MM.1S (cell line): ENCODE measurements at regions not wholly inside any gene's neighbourhood (a gene's known extent, or its start where the extent isn't known, plus 50 kb on each side); places are given as distances from the start of the nearest gene placed in this dataset.

ENCODE experiments used
- DNase-seq: peaks from one replicate; pipeline ENCODE4 v3.0.0-alpha.2; 2015
- H2AFZ ChIP-seq: fragments of 300-600 bp; sonication (generic); 2 replicates; pipeline ENCODE4 v1.6.0; 2016; ENCODE audit warnings: antibody characterized with exemption, low read length
- H3F3A ChIP-seq: fragments of 300-600 bp; sonication (generic); 2 replicates; pipeline ENCODE4 v1.6.1; 2016; ENCODE audit warnings: mild to moderate bottlenecking, antibody characterized with exemption, low read length, moderate library complexity, mixed read lengths; ENCODE audit not compliant: insufficient read depth
- H3K27ac ChIP-seq: fragments of 300-600 bp; sonication (generic); 2 replicates; pipeline ENCODE4 v1.5.1; 2016; ENCODE audit warnings: mild to moderate bottlenecking, low read length
- H3K27me3 ChIP-seq: fragments of 300-600 bp; sonication (generic); replicated peaks from 2 replicates; pipeline ENCODE4 v1.6.0; 2016; ENCODE audit warnings: low read length; ENCODE audit not compliant: insufficient read depth
- H3K36me3 ChIP-seq: fragments of 300-600 bp; sonication (generic); replicated peaks from 2 replicates; pipeline ENCODE4 v1.6.1; 2016; ENCODE audit warnings: mild to moderate bottlenecking, low read length, mixed read lengths; ENCODE audit not compliant: insufficient read depth
- H3K4me1 ChIP-seq: fragments of 300-600 bp; sonication (generic); 2 replicates; pipeline ENCODE4 v1.6.1; 2016; ENCODE audit warnings: low read length, mixed read lengths
- H3K4me2 ChIP-seq: fragments of 300-600 bp; sonication (generic); 2 replicates; pipeline ENCODE4 v1.6.0; 2016; ENCODE audit warnings: low read depth, low read length
- H3K4me3 ChIP-seq: fragments of 300-600 bp; sonication (generic); 2 replicates; pipeline ENCODE4 v1.5.1; 2016; ENCODE audit warnings: low read length, mixed read lengths
- H3K79me2 ChIP-seq: fragments of 300-600 bp; sonication (generic); 2 replicates; pipeline ENCODE4 v1.6.1; 2016; ENCODE audit warnings: mixed run types, low read length, mixed read lengths
- H3K9ac ChIP-seq: fragments of 300-600 bp; sonication (generic); 2 replicates; pipeline ENCODE4 v1.6.1; 2016; ENCODE audit warnings: low read length, mixed read lengths
- H3K9me2 ChIP-seq: fragments of 300-600 bp; sonication (generic); replicated peaks from 2 replicates; pipeline ENCODE4 v1.6.1; 2016; ENCODE audit warnings: mild to moderate bottlenecking, low read length, mixed read lengths; ENCODE audit not compliant: insufficient read depth
- H3K9me3 ChIP-seq: fragments of 300-600 bp; sonication (generic); replicated peaks from 2 replicates; pipeline ENCODE4 v1.6.1; 2016; ENCODE audit warnings: mild to moderate bottlenecking, low read length, mixed read lengths; ENCODE audit not compliant: insufficient read depth
- H4K20me1 ChIP-seq: fragments of 300-600 bp; sonication (generic); 2 replicates; pipeline ENCODE4 v1.6.1; 2016; ENCODE audit warnings: mild to moderate bottlenecking, low read length, moderate library complexity, mixed read lengths; ENCODE audit not compliant: insufficient read depth
- EZH2 ChIP-seq: fragments of 300-600 bp; sonication (generic); optimal IDR thresholded peaks from 2 replicates; pipeline ENCODE3; 2017; ENCODE audit warnings: low read depth, mild to moderate bottlenecking, antibody characterized with exemption, low read length, mixed read lengths
- EZH2phosphoT487 ChIP-seq: fragments of 300-600 bp; sonication (generic); IDR thresholded peaks from 2 replicates; pipeline ENCODE4 v1.6.1; 2018; ENCODE audit warnings: antibody characterized with exemption, low read length
- TF ChIP-seq, protein P1 (sequence below): fragments of 300-600 bp; sonication (generic); IDR thresholded peaks from 2 replicates; pipeline ENCODE4 v1.5.1; 2016; ENCODE audit warnings: antibody characterized with exemption, low read length, mixed read lengths

DNA sequence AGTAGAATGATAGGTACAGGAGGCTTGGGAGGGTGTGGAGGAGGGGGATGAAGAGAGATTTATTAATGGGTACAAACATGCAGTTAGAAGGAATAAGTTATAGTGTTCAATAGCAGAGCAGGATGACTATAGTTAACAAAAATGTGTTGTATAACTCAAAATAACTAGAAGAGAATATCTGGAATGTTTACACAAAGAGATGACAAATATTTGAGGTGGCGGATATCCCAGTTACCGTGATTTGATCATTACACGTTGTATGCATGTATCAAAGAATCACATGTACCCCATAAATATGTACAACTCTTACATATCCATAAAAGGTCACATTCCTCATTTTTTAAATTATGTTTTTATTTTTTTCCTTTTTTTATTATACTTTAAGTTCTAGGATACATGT is 456.6 kb downstream of the MAGEB5 start:
- Histone ChIP-seq H4K20me1 (no peaks in the 10 kb centered on the region), H2AFZ (no peak overlapping the region), H3K4me1 (no peaks in the 10 kb centered on the region), H3F3A (no peaks in the 10 kb centered on the region), H3K9ac (no peak overlapping the region), H3K9me3 (no peaks in the 10 kb centered on the region), H3K4me3 (no peak overlapping the region), H3K4me2 (no peak overlapping the region), H3K9me2 (no peaks in the 10 kb centered on the region), H3K27ac (no peak overlapping the region), H3K27me3 (no peaks in the 10 kb centered on the region), H3K79me2 (no peaks in the 10 kb centered on the region), H3K36me3 (no peaks in the 10 kb centered on the region)
- DNase-seq, result no peak
- TF ChIP-seq EZH2, result no peak
- TF ChIP-seq EZH2phosphoT487, result no peak
- TF ChIP-seq, protein P1, sequence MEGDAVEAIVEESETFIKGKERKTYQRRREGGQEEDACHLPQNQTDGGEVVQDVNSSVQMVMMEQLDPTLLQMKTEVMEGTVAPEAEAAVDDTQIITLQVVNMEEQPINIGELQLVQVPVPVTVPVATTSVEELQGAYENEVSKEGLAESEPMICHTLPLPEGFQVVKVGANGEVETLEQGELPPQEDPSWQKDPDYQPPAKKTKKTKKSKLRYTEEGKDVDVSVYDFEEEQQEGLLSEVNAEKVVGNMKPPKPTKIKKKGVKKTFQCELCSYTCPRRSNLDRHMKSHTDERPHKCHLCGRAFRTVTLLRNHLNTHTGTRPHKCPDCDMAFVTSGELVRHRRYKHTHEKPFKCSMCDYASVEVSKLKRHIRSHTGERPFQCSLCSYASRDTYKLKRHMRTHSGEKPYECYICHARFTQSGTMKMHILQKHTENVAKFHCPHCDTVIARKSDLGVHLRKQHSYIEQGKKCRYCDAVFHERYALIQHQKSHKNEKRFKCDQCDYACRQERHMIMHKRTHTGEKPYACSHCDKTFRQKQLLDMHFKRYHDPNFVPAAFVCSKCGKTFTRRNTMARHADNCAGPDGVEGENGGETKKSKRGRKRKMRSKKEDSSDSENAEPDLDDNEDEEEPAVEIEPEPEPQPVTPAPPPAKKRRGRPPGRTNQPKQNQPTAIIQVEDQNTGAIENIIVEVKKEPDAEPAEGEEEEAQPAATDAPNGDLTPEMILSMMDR, result no peak

DNA sequence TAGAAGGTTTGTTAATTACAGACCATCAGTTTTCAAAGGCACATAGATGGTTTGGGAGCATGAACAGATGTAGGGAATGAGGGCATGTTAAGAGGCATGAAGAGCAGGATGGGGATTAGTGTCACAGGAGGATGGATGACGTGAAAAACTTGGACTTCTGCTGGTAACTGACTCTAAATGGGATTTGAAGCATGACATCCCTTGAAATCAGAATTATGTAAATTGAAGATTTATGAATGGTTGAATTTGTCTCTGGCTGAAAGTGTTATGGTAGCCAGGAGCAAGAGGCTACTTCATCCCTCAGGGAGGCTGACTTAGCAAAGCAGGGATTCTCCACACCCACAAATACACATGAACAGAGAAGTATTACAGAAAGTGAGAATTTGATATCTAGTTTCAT is 454.6 kb downstream of the MAGEB5 start:
- no peak for TF ChIP-seq EZH2
- no peak for TF ChIP-seq EZH2phosphoT487
- TF ChIP-seq, protein P1, result no peak
- H3K9ac ChIP-seq, result no peak overlapping the region
- H3F3A ChIP-seq, result no peaks in the 10 kb centered on the region

DNA sequence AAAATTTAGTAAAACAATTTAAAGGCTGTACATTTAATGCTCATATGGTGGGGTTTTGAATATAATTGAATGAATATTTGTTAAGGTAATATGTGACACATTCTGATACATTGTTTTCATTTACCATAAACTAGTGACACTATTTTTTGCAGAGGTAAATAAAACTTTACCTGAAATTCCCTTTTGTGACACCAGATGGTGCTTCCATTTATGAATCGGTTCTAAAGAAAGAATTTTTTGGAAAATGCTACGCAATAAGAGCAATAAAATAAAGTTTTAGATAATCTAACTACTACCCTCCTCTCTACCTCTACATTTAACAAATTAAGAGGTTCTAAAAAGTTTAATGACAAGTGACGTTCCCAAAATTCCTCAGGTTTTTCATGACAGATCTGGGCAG is 448.9 kb downstream of the MAGEB5 start:
- TF ChIP-seq, protein P1, result no peak
- TF ChIP-seq EZH2 (no peak), EZH2phosphoT487 (no peak)
- no peak for DNase-seq

More for the DNA sequence above, 454.6 kb downstream of the MAGEB5 start:
- H2AFZ ChIP-seq, result no peak overlapping the region
- no peak overlapping the region for H3K4me3 ChIP-seq
- no peaks in the 10 kb centered on the region for H3K9me2 ChIP-seq
- no peaks in the 10 kb centered on the region for H4K20me1 ChIP-seq
- H3K36me3 ChIP-seq, result no peaks in the 10 kb centered on the region
- H3K4me1 ChIP-seq, result no peaks in the 10 kb centered on the region
- no peaks in the 10 kb centered on the region for H3K9me3 ChIP-seq
- no peak overlapping the region for H3K27ac ChIP-seq
- no peaks in the 10 kb centered on the region for H3K79me2 ChIP-seq
- no peaks in the 10 kb centered on the region for H3K27me3 ChIP-seq
- no peak for DNase-seq
- no peak overlapping the region for H3K4me2 ChIP-seq

More for the DNA sequence above, 448.9 kb downstream of the MAGEB5 start:
- Histone ChIP-seq H3K27me3 (no peaks in the 10 kb centered on the region), H3K4me3 (no peak overlapping the region), H3K4me1 (no peaks in the 10 kb centered on the region), H3F3A (no peaks in the 10 kb centered on the region), H3K4me2 (no peak overlapping the region), H4K20me1 (no peaks in the 10 kb centered on the region), H3K9me2 (no peaks in the 10 kb centered on the region), H3K27ac (no peak overlapping the region), H3K79me2 (no peaks in the 10 kb centered on the region), H3K9ac (no peak overlapping the region), H3K36me3 (no peaks in the 10 kb centered on the region), H3K9me3 (no peaks in the 10 kb centered on the region), H2AFZ (no peak overlapping the region)
